ENCODE measurements at regions not wholly inside any gene's neighbourhood (a gene's known extent, or its start where the extent isn't known, plus 50 kb on each side); places are given as distances from the start of the nearest gene placed in this dataset.

DNA sequence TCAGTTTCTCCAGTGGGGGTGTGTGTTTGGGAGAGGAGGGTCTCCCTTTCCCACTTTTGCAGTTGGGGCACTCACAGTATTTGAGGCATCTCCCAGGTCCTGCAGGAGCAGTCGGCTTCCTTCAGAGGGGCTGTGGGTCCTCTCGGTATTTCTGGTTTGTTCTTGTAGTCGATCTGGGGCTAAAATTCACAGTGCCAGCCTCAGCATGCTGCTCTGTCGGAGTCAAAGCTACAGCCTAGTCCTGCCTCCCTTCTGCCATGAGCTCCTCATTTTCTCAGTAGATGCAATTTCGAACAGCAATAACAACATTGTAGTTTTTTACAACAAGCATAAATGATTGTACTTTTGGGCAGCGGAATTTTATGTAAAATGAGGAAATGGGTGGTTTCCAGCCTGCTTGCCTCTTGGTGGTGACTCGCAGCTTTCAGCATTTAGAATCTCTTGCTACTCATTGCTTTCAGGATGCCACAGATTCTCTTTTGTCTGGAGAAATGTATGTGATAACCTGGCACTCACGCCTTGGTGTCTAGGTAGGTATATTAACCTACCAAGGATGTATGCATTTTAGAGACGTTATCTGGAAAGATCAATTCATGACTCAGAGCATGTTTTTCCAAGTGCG lies 82.4 kb upstream of the C21orf91 start:
- no peak for TF ChIP-seq POLR2AphosphoS5 (IDR thresholded peaks at IDR 0.05)
- TF ChIP-seq, protein P1, sequence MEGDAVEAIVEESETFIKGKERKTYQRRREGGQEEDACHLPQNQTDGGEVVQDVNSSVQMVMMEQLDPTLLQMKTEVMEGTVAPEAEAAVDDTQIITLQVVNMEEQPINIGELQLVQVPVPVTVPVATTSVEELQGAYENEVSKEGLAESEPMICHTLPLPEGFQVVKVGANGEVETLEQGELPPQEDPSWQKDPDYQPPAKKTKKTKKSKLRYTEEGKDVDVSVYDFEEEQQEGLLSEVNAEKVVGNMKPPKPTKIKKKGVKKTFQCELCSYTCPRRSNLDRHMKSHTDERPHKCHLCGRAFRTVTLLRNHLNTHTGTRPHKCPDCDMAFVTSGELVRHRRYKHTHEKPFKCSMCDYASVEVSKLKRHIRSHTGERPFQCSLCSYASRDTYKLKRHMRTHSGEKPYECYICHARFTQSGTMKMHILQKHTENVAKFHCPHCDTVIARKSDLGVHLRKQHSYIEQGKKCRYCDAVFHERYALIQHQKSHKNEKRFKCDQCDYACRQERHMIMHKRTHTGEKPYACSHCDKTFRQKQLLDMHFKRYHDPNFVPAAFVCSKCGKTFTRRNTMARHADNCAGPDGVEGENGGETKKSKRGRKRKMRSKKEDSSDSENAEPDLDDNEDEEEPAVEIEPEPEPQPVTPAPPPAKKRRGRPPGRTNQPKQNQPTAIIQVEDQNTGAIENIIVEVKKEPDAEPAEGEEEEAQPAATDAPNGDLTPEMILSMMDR (IDR thresholded peaks at IDR 0.05): no peak
- TF ChIP-seq POLR2A (IDR thresholded peaks at IDR 0.05): no peak
- TF ChIP-seq EP300 (IDR thresholded peaks at IDR 0.05): no peak

Data from upper lobe of left lung (tissue), 4 donors.